ENCODE measurements at regions not wholly inside any gene's neighbourhood (a gene's known extent, or its start where the extent isn't known, plus 50 kb on each side); places are given as distances from the start of the nearest gene placed in this dataset.
A peak's percentile ranks its signal among the peaks of the same experiment; 100 is the strongest.

DNA sequence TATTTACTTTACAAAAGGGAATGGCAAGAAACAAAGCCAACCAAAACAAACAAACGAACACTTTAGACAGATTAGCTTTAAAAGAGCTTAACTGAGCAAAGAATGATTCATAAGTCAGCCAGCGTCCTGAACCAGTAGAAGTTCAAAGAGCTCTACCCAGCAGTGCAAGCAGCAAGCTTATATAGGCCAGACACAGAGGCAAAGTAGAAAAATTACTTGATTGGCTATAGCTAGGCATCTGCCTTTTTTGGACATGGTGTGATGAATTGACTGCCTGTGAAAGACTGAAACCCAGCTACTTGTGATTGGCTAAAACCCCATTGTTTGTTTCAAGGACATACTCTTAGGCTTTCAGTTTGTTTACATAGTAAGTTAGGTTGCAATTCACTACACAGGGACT is 2120.0 kb upstream of the RAG2 start:
- DNase-seq (ENCODE audit: low read depth) = peak; percentile 28
- no peak for FAIRE-seq
- H3K36me3 Mint-ChIP-seq (ENCODE audit: low read depth, unreplicated experiment) = no peaks in the 10 kb centered on the region
- no peak overlapping the region for H3K27ac Mint-ChIP-seq (ENCODE audit: unreplicated experiment)
- H3K4me1 Mint-ChIP-seq (ENCODE audit: low read depth, unreplicated experiment) = peaks cover 7% of the 10 kb centered on the region
- Histone ChIP-seq H4K20me1 (ENCODE audit: insufficient read depth, low read length) (no peaks in the 10 kb centered on the region), H3K9me3 (ENCODE audit: insufficient read depth, low read depth, low read length) (no peaks in the 10 kb centered on the region), H3K4me3 (ENCODE audit: insufficient read depth, low read depth, low read length) (no peak overlapping the region), H3K9ac (ENCODE audit: low read length) (no peak overlapping the region), H3K4me2 (ENCODE audit: low read length) (no peak overlapping the region), H3K4me1 (ENCODE audit: insufficient read depth, low read length) (no peaks in the 10 kb centered on the region), H3K27ac (ENCODE audit: low read depth, low read length) (no peak overlapping the region), H3K27me3 (ENCODE audit: insufficient read depth, low read length) (no peaks in the 10 kb centered on the region), H3K79me2 (ENCODE audit: insufficient read depth, low read length) (no peaks in the 10 kb centered on the region), H3K36me3 (ENCODE audit: insufficient read depth, low read length) (no peaks in the 10 kb centered on the region), H2AFZ (ENCODE audit: low read depth, low read length) (no peak overlapping the region)
- H3K27me3 Mint-ChIP-seq (ENCODE audit: low read depth, unreplicated experiment) = no peaks in the 10 kb centered on the region
- H3K9me3 Mint-ChIP-seq (ENCODE audit: unreplicated experiment) = peaks cover 2% of the 10 kb centered on the region
- no peak overlapping the region for H3K4me3 Mint-ChIP-seq (ENCODE audit: unreplicated experiment)
- TF ChIP-seq, protein P1, sequence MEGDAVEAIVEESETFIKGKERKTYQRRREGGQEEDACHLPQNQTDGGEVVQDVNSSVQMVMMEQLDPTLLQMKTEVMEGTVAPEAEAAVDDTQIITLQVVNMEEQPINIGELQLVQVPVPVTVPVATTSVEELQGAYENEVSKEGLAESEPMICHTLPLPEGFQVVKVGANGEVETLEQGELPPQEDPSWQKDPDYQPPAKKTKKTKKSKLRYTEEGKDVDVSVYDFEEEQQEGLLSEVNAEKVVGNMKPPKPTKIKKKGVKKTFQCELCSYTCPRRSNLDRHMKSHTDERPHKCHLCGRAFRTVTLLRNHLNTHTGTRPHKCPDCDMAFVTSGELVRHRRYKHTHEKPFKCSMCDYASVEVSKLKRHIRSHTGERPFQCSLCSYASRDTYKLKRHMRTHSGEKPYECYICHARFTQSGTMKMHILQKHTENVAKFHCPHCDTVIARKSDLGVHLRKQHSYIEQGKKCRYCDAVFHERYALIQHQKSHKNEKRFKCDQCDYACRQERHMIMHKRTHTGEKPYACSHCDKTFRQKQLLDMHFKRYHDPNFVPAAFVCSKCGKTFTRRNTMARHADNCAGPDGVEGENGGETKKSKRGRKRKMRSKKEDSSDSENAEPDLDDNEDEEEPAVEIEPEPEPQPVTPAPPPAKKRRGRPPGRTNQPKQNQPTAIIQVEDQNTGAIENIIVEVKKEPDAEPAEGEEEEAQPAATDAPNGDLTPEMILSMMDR (IDR thresholded peaks at IDR 0.05; ENCODE audit: insufficient read depth, low read depth, low read length) = no peak
- no peak for TF ChIP-seq EZH2 (IDR thresholded peaks at IDR 0.05; ENCODE audit: insufficient read depth, low read length)

DNA sequence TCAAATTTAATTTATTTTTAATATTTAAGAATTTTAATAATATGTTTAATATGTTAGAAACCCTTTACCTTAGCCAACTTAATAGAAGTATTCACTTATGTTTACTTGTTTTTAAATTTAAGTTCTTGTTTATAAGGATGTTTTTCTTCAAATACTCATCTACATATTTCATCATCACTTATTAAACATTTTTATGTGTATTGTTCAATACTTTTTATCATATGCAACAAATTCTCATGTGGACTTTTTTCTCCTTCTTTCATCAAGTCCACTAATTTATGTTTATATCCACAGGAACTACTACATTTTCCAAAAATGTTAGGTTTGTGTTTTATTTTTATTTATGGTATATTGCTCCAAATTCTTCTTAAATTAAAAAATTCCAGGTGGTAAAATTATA is 2113.1 kb upstream of the RAG2 start:
- H3K36me3 Mint-ChIP-seq (ENCODE audit: low read depth, unreplicated experiment) = no peaks in the 10 kb centered on the region
- no peak overlapping the region for H3K4me3 ChIP-seq (ENCODE audit: insufficient read depth, low read depth, low read length)
- H3K36me3 ChIP-seq (ENCODE audit: insufficient read depth, low read length) = no peaks in the 10 kb centered on the region
- H3K27ac ChIP-seq (ENCODE audit: low read depth, low read length) = no peak overlapping the region
- no peak overlapping the region for H2AFZ ChIP-seq (ENCODE audit: low read depth, low read length)
- no peak overlapping the region for H3K4me3 Mint-ChIP-seq (ENCODE audit: unreplicated experiment)
- no peak overlapping the region for H3K9ac ChIP-seq (ENCODE audit: low read length)
- H3K4me1 Mint-ChIP-seq (ENCODE audit: low read depth, unreplicated experiment) = no peaks in the 10 kb centered on the region
- FAIRE-seq (no peak), DNase-seq (ENCODE audit: low read depth) (no peak)
- H3K27ac Mint-ChIP-seq (ENCODE audit: unreplicated experiment) = no peak overlapping the region
- H3K9me3 ChIP-seq (ENCODE audit: insufficient read depth, low read depth, low read length) = no peaks in the 10 kb centered on the region
- no peaks in the 10 kb centered on the region for H3K79me2 ChIP-seq (ENCODE audit: insufficient read depth, low read length)
- H3K9me3 Mint-ChIP-seq (ENCODE audit: unreplicated experiment) = peaks cover 3% of the 10 kb centered on the region
- no peaks in the 10 kb centered on the region for H3K27me3 Mint-ChIP-seq (ENCODE audit: low read depth, unreplicated experiment)
- no peak overlapping the region for H3K4me2 ChIP-seq (ENCODE audit: low read length)
- H3K27me3 ChIP-seq (ENCODE audit: insufficient read depth, low read length) = no peaks in the 10 kb centered on the region
- H4K20me1 ChIP-seq (ENCODE audit: insufficient read depth, low read length) = no peaks in the 10 kb centered on the region
- H3K4me1 ChIP-seq (ENCODE audit: insufficient read depth, low read length) = no peaks in the 10 kb centered on the region
- TF ChIP-seq, protein P1 (IDR thresholded peaks at IDR 0.05; ENCODE audit: insufficient read depth, low read depth, low read length) = no peak
- TF ChIP-seq EZH2 (IDR thresholded peaks at IDR 0.05; ENCODE audit: insufficient read depth, low read length) = no peak

DNA sequence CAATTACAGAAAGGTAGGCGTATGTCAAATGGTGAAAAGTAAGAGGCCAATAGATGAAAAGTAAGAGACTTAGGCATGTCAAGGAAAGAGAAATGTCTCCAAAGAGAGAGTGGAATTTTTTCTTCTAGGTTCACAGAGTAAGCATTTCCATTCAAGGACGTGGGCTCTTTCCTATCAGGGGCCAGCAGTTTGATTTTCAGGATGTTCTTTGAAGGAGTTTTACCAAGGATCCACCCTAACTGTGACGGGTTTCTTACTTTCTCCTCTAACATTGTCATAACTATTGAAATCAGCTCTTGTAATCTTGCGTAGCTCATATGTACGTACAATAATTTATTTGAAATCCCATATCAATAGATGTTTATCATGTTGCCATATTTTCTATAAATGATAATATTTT is 2112.2 kb upstream of the RAG2 start:
- Histone ChIP-seq H2AFZ (ENCODE audit: low read depth, low read length) (no peak overlapping the region), H3K9me3 (ENCODE audit: insufficient read depth, low read depth, low read length) (no peaks in the 10 kb centered on the region), H3K4me1 (ENCODE audit: insufficient read depth, low read length) (no peaks in the 10 kb centered on the region), H4K20me1 (ENCODE audit: insufficient read depth, low read length) (no peaks in the 10 kb centered on the region), H3K27ac (ENCODE audit: low read depth, low read length) (no peak overlapping the region), H3K27me3 (ENCODE audit: insufficient read depth, low read length) (no peaks in the 10 kb centered on the region), H3K9ac (ENCODE audit: low read length) (no peak overlapping the region), H3K4me2 (ENCODE audit: low read length) (no peak overlapping the region), H3K79me2 (ENCODE audit: insufficient read depth, low read length) (no peaks in the 10 kb centered on the region), H3K36me3 (ENCODE audit: insufficient read depth, low read length) (no peaks in the 10 kb centered on the region), H3K4me3 (ENCODE audit: insufficient read depth, low read depth, low read length) (no peak overlapping the region)
- TF ChIP-seq, protein P1 (IDR thresholded peaks at IDR 0.05; ENCODE audit: insufficient read depth, low read depth, low read length) = no peak
- no peak for TF ChIP-seq EZH2 (IDR thresholded peaks at IDR 0.05; ENCODE audit: insufficient read depth, low read length)
- Mint-ChIP-seq H3K27ac (ENCODE audit: unreplicated experiment) (no peak overlapping the region), H3K27me3 (ENCODE audit: low read depth, unreplicated experiment) (no peaks in the 10 kb centered on the region), H3K4me3 (ENCODE audit: unreplicated experiment) (no peak overlapping the region), H3K9me3 (ENCODE audit: unreplicated experiment) (peaks cover 3% of the 10 kb centered on the region), H3K36me3 (ENCODE audit: low read depth, unreplicated experiment) (no peaks in the 10 kb centered on the region), H3K4me1 (ENCODE audit: low read depth, unreplicated experiment) (no peaks in the 10 kb centered on the region)
- no peak for FAIRE-seq
- DNase-seq (ENCODE audit: low read depth) = no peak
